ENCODE measurements at regions not wholly inside any gene's neighbourhood (a gene's known extent, or its start where the extent isn't known, plus 50 kb on each side); places are given as distances from the start of the nearest gene placed in this dataset.

DNA sequence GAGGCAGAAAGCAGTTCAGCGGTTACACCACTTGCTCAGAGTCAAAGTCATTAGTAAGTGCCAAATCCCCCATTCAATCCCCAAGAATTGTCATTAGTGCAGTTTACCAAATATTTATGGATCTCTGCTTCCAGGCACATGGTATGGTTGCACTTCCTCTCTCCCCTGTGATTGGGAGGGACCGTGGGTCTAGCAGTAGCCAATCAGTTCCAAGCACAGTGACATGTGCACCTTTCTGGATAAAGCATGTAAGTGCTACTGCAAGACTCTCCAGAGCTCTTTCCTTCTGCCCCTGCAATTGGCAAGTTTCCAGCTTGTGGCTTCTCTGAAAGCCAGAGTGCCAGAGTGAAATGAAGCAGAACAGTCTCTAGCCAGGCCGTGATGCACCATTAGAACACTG is 85.3 kb upstream of the FLRT2 start:
- no peak for DNase-seq

GRCh38 chr14:85445151-85445795 is 84.7 kb upstream of the FLRT2 start:
- DNase-seq: no peak

DNA sequence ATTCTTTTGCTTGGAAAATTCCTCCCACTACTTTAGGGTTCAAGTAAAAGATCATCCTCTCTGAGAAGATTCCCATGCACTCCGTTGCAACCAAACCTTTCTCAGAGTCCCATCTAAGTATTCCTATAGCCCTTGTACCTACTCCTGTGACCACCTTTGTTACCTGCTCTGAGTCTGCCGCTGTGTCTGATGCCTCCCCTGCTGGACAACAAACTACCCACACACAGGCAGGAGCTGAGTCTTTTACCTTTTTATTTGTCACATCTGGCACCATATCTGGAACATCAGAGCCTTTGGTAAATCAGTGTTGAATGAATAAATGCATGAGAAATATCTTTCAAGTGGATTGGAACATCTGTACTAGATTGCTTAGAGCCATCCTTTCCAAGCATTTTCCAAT is 82.1 kb upstream of the FLRT2 start:
- no peak for DNase-seq

DNA sequence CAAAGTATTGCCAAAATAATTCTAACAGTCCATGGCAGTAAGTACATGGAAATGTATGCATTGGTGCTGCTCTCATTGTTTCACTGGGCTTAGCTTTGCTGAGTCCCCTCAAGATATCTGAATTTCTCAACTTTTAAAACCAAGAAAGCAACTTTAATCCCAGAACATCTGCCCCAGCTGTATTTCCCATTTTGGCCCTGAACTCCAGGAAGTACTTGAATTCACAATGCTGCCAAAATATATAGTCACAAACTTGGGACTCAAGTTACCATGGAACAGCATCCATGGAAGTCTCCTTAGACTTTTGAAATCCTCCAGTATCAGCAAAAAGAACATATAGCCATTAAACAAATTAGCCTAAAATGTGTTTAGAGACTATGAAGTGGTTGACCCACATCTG is 78.5 kb upstream of the FLRT2 start:
- no peak for DNase-seq

GRCh38 chr14:85453401-85454225 is 76.3 kb upstream of the FLRT2 start:
- DNase-seq: no peak

- DNase-seq: no peak
These were observed 75.6 kb upstream of the FLRT2 start for GRCh38 chr14:85454226-85454813.

GRCh38 chr14:85459361-85460000 is 70.5 kb upstream of the FLRT2 start:
- DNase-seq: no peak

DNA sequence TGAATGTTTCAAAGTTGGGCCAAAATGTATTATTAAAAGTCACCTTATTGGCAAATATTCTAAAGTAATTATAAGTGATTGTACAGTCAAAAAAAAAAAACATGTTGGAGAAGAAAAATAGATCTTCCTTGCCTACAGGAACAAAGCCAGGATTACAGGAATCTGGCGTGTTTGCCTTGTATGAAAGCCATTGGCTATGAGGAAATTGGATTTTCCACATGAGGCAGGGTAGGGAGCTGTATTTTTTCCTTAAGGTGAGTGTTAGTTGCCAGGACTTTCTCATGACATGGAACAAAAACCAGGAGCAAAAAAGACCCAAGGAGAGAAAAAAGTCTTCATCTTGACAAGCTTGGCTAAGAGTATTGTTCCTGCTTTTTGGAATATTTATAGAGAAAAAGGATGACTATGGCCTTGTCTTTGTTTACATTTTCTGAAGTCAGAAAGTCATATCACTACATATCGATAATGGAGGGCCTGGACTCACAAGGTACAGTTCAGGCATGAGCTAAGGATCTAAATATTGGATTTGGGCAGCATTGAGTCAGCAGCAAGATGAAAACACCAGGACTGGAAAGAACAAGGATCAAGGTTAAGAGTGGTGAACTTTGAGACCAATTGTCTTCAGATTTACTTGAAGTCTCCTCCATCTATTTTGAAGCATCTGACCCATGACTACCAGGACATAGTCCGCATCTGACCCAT is 68.4 kb upstream of the FLRT2 start:
- no peak for DNase-seq

GRCh38 chr14:85463512-85463911 is 66.4 kb upstream of the FLRT2 start:
- DNase-seq: no peak

DNA sequence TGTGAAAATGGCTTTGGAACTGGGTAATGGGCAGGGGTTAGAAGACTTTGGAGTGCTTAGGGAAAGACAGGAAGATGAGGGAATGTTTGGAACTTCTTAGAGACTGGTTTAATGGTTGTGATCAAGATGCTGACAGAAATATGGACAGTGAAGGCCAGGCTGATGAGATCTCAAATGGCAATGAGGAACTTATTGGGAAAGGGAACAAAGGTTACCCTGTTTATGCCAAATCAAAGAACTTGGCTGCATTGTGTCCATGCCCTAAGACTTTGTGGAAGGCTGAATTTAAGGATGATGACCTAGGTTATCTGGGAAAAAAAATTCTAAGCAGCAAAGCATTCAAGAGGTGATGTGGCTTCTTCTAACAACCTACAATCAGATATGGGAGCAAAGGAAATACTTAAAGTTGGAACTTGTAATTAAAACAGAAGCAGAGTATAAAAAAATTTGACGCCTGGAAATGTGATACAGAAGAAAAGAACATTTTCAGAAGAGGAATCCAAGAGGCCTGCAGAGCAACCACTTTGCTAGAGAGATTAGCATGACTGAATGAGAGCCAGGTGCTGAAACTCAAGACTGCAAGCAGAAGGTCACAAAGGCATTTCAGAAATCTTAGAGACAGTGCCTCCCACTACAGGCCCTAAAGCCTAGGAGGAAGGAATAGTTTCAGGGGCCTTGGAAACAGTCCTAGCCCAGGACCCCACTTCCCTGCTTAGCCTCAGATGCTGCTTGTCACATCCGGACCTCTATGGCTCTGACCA is 65.6 kb upstream of the FLRT2 start:
- DNase-seq: no peak

- DNase-seq: no peak
These were observed 63.3 kb upstream of the FLRT2 start for GRCh38 chr14:85466678-85467077.

DNA sequence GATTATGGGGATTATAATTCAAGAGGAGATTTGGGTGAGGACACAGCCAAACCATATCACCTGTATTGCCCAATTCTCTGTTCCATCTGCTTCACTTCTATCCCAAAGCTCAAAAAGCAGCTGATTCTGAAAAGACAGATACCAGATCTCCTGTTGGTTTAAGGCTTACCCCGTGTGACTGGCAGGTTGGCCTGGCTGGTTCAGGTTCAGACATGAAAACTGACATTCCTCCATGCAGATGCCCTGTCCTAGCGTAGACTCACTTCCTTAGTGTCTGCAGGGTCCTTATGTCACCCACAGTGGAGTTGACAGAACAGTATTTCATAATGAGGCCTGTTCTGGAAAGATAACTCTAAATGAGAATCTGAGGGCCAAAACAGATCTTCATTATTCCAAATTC is 61.1 kb upstream of the FLRT2 start:
- no peak for DNase-seq

DNA sequence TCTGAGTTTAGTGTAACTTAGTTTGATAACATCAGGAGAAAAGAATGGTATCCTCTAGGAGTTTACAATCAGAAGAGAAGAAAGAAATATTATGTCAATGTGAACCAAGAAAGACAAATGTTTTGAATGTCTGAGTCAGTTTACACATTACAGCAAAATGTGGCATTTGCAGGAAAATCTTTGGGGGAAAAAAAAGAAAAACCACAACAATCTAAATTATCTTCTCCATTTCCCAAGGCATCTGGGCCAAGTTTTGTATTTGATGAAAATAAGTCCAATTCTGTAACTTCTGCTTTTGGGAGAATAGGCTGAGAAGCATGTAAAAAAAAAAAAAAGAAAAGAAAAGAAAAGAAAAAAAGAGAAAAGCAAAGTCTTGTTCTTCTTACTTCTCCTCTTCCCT is 58.8 kb upstream of the FLRT2 start:
- no peak for DNase-seq

DNA sequence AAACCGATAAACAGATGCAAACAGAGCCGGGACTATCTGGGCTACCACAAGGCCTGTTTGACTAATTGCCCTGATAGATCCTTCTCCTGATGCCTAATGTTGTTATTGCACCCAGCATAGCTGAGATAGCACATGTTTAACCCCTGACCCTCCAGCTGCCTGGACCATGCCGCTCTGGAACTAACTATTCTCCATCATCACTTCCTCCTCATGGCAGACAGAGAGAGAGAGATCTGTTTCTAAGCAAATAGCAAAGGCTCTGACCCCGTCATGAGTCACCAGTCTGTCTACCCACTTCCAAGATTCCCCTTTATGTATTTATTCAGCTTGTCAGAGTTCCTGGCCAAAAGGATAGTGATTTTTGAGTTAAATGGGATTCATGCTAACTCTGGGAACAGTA is 58.2 kb upstream of the FLRT2 start:
- no peak for DNase-seq

DNA sequence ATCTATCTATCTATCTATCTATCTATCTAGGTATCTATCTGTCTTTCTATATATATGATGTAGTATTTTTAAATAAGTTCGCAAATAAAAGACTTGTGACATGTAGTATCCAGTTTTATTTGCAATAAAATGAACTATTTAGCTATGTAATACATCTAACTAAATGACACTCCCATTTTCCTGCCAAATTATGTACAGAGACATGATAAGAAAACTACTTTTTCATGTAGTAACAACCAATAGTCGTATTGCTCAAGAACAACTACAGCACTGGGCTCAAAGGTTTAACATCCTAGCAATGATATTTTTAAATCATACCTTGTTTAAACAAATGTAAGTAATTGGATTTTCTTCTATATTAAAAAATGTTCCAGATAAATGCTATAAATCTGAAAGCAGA is 55.5 kb upstream of the FLRT2 start:
- DNase-seq: no peak

DNA sequence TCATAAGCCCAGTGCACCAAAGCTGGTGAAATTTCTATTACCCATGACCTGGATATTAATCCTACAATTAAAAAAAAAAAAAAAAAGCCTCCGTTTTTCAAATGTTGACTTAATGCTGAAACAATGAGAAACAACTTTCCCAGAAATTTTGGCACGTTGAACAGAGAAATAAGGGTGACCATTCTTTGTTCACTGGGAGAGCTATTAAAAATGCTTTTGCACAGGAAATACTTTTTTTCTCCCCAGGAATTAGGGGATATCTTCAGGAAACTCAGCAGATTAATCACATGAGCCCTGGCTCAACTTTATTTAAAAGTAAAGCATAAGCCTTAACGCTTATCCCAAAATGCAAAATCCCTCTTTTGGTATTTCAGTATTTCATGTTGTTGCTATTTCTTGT is 54.8 kb upstream of the FLRT2 start:
- no peak for DNase-seq

DNA sequence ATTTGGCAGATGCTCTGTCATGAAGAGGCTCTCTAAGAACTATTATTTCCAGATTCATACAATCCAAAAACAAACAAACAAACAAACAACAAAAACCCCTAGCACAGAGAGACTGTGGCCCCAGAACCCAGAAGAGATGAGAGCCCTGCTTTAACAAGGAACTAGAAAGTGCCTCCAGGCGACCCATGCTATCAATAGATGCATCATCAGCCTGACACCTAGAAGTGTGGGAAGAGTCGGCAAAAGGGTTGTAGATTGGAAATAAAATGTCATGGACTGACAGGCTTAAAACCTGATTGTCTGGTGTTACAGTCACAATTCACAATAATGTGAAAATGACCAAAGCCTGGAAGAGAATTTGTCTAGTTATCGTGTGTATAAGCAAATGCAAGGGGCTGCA is 50.6 kb upstream of the FLRT2 start:
- DNase-seq: no peak

DNA sequence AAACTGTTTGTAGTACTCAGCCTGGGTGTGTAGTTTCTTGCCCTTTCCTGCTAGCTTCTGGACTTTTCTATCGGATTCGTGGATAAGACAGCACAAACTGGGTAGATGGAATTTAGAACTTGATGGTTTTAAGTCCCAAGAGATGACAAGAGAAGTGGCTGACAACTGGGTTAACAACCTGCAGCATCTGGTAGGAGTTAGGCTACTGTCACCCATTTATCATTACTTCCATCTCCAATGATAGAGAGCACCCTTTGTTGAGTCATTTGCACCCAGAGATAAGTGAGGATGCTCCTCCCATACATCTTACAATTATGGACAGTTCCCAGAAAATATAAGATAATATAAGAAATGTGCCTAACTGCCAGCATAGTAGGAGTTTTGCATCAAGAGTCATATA is 50.2 kb upstream of the FLRT2 start:
- DNase-seq: no peak
